ENCODE measurements at regions not wholly inside any gene's neighbourhood (a gene's known extent, or its start where the extent isn't known, plus 50 kb on each side); places are given as distances from the start of the nearest gene placed in this dataset.
"Not testable (repeated sequence)": the region's sequence is repeated elsewhere in the genome, so short reads cannot be mapped to it uniquely, and the experiment has no call there.

DNA sequence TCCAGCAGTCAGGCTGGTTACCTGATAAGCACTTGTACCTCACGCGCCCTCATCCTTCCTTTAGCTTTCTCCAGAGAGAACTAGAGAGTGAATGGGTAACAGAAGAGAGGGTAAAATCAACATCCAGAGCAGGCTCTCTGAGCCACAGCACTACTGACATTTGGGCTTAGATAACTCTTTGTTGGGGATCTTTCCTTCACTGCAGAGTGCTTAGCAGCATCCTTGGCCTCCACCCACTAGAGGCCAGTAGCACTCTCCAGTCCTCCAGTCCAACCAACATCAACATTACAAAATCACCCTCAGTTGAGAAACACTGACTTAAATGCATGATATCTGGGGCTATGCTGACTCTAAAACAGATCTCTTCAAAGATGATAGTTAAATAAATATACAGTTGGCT lies 220.7 kb downstream of the TACR3 start:
- no peak for DNase-seq

DNA sequence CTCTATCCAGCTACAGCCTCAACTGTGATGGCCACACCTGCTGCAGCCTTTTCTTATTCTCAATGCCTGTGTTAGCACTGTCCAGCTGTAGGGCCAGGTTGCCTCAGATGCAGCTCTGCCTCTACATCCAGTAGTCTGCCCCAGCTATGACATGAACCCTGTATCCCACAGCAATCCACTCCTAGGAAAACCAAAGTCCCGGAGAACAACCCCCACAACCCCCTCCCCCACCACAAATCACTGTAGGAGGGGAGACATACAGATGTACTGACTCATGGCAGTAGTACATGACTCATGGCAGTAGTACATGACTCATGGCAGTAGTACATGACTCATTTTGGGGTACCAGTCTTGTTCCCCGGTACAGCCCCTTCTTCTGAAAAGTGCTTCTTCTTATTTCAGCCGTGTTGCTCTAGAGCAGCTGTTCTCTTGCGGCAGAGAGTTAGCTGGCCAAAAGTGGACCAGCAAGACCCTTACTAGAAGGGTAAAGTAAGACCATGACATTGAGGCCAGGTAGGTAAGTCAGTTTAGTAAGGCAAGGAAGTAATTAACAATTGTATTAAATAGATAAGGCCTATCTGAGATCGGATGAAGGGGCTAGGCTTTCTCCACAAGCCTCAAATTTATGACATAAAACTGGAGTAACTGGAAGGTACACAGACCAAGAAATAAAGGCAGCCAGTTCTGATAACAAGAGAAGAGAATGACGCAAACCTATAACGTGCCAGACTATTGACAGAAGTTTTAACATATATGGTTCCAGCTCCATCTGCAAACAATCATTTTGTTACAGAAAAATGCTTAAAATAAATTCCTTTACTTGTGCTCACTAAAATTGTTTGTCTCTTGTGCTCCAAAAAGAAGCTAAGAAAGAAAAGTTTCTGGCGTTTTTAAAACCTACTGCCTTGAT lies 221.4 kb downstream of the TACR3 start:
- DNase-seq: peak; percentile 27 to 29

DNA sequence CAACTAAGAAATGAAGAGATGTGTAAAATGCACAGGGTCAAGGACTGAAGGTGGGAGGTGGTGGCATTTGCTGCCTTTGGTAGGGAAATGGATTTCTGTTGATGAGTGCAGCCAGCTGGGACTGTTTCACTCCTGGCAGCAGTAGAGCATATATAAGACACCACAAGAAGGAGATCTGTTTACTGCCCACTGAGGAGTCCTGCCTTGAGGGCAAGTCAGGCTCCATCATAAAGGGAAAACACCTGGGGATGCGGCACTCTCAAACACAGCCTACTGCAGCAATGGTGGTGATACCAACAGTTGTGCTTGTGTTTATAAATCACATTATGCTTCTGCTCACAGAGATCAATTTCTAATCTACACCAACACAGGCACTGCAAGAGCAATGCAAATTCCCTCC lies 222.1 kb downstream of the TACR3 start:
- DNase-seq: no peak

DNA sequence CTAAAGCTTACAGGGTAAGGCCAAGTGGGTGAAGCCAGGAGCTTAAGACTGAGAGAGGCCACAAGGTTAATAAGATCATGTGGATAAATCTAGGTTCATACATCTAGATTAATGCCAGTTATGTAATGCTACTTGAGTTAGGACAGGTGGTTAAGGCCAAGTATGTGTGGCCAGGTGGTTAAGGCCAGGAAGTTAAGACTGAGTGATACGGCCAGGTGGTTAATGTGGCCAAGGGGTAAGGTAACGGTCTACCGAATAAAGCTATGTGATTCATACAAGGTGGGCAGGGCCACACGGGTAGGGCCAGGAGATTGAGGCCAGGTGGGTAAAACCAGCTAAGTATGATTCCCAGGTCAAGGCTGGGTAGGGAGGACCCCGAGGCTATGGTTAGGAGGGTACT lies 223.0 kb downstream of the TACR3 start:
- DNase-seq: no peak

DNA sequence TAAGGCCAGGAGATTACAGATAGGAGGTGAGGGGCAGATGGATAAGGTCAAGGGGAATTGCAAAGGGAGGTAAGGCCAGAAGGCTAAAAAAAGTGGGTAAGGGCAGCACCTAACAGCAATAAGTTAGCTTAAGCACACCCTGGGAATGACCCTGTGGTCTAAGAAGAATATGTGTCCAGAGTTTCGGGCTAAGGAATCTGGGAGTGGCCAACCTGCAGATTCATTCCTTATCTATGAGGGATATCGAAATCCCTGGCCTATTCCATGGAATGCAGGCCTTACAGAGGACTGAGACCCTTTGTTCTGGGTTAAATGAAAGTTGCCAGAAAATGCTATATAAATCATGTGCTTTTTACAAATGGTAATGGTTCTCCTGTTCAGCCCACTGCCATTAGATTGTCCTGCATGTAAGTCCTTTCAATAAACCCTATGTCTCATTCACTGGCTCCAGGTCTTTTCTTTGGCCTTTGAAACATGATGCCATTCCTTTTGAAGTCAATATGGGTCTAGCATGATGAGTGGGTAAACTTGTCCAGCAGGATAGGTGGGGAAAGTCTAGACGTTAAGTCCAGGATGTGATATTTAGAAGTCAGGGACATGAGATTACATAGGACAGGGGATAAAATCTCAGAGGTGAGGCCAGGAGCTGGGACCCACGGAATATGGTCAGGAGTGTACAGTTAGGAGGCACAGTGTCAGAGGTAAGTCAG lies 226.2 kb downstream of the TACR3 start:
- DNase-seq: no peak

DNA sequence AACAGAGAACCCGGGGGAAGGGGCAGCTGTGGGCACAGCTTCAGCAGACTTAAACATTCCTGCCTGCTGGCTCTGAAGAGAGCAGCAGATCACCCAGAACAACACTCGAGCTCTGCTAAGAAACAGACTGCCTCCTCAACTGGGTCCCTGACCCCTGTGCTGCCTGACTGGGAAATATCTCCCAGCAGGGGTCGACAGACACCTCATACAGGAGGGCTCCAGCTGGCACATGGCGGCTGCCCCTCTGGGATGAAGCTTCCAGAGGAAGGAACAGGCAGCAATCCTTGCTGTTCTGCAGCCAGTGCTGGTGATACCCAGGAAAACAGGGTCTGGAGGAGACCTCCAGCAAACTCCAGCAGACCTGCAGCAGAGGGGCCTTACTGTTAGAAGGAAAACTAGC lies 234.5 kb downstream of the TACR3 start:
- not testable (repeated sequence) for DNase-seq

DNA sequence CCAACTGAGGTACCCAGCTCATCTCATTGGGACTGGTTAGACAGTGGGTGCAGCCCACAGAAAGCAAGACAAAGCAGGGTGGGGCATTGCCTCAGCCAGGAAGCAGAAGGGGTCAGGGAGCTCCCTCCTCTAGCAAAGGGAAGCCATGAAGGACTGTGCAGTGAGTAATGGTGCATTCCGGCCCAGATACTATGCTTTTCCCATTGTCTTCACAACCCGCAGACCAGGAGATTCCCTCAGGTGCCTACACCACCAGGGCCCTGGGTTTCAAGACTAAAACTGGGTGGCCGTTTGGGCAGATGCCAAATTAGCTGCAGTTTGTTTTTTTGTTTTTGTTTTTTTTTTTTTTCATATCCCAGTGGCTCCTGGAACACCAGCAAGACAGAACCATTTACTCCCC lies 235.3 kb downstream of the TACR3 start:
- no peak for DNase-seq

DNA sequence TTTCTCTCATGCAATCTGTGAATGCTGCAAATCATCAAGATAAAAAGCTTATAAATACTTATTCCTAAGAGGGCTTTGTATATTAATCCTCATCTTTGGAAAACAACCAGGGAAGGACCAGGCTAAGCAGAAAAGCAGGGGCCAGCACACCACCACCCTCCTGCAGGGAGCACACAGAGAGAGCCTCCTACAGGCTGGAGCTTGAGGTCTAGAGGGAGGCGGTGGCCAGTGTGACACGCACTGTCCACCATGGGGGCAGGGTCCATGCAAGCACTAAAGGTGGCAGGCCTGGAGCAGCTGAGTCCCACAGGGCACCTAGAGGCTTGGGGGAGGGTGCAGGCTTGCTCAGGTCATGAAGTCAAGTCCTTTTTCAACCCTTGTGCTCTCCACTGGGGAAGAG lies 236.9 kb downstream of the TACR3 start:
- DNase-seq: no peak

DNA sequence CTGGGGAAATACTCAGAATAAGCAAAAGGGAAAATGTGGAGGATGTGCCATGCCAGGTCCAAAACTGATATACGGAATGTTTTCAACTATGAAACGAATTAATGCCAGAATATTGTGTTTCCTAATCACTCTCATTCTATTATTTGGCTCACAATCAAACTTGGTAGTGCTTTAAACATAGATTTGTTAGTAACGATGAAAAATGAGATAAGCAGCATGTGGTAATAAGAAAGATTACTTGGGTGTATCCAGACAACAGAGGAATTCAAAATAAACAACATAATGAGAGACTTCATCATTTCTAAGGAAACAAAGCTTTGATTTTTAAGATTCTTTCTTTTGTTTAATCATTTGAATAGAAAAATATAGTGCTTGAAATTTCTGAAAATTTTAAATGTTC lies 237.3 kb downstream of the TACR3 start:
- DNase-seq: no peak

DNA sequence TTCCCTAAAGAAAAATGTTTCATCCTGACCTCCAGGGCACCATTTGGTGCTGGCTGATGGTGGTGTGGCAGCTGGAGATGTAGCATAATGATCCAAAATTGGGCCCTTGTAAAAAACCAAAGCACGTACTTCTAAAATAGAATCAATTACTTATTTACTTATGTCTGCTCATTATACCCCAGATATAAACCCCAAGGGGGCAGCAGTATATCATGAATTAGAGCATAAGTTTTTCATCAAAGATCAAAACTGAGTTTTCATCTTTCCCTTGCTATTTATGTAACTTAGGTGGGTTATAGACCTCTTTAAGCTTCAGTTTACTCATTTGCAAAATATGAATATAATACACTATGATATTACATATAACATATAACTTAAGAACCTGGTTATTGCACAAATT lies 241.1 kb downstream of the TACR3 start:
- DNase-seq: no peak

DNA sequence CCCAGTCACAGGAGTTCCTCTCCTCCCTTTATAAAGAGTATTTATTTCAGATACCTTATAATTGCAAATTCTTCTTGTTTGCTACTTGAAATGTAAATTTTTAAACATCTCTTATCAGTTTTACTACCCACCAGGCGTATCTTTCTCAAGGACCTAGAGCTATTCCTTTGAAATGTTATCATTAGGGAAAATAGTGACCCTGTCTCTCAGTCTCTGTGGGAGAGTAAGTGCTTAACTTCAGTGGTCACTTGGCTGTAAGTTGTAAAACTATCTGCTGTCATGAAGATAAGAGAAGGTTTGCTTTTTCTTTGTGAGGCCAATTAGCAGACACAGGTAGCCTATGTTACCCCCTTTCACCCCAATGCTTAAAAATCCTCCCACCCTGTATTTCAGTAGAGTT lies 241.6 kb downstream of the TACR3 start:
- no peak for DNase-seq

DNA sequence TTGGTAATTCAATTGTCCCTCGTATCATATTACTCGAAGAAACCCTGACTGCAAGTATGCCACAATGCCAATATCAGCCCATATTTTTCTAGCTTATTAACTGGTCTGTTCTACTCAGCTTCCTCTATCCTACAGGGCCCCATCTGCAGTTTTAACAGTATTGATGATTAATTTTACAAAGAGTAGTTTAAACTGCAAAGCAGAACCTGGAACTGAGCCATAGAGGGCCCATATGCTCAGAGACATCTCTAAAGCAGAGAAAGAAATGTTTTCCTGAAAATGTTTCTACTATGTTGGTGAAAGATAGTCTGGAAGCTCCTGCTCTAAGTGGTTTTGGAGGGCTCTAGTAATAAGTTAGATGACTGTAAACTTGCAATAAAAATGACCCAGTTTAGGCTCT lies 259.4 kb upstream of the CENPE start:
- DNase-seq: no peak

DNA sequence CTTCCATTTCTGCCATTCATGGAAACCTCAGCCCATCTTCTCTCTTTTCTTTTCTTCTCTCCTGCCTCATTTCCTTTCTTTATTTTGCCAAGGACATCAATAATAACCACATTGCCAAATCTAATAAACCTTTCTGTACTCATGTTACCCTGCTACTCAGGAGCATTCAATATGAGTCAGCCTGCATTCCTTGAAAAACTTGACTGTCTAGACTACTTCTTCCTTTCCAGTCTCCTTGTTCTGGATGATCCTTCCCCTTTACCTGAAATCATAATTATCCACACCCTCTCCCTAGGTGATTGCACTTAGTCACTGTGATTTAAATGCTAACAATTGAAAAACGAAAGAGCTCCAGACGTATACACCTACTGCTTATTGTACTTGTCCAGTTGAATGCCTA lies 253.2 kb upstream of the CENPE start:
- DNase-seq: no peak

DNA sequence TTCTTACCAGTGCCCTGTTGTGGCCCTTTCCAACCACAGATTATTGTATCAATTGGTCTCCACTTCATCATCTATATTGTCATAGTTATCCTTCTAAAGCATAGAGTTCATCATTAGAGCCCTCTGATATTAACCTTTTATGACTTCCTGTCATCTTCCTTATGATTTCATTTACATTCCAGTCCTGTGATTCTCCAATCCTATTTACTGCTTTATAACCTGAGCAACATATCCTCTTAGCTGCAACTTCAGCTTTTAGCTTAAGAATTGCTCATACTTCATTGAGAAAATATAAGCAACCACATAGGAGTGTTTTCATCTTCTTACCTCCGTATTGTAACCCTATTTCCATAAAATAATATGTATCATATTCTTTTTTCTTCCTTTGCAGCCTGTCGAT lies 252.6 kb upstream of the CENPE start:
- DNase-seq: no peak

DNA sequence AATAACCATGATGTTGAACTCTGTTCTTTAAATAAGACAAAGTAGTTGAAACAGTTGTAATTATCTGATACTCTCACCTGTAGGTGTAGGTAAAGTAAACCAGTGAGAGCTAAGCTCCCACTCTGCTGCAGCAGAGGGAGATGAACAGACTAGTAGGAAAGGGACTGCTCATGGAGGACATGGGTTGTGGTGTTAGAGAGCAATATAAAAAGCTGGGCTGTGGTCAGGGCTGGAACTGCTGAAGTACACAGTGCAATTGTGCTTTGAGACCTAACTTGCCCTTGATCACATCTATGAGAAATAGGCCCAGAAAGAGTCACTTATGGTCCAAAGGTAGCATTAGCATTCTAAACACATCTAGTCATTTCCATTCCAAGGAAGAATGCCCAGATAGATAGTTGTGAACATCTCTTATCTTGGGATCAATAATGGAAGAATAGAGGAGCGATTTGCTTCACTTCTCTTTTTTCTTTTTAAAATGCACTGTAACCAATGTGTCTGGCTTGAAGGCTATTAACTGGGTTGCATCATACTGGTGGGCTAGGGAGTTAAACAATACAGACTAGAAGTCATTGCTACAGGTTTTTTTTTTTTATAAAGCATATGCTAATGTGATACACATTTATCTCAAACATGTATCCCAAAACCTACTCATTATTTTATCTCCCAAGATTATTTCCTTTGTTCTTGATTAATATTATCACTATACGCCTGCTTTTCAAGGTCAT lies 251.3 kb upstream of the CENPE start:
- DNase-seq: no peak

DNA sequence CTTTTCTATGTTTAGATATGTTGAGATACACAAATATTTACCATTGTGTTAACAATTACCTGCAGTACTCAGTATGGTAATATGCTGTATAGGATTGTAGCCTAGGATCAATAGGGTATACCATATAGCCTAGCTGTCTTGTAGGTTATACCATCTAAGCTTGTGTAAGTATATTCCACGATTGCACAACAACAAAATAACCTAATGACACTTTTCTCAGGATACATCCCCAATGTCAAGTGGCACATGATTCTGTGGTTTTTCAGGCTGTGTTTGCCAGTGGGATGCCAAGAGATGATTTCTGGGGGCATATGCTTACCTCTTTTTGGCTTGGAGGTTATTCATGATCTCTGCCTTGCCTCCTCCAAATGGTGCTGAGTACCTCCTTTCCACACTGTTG lies 247.2 kb upstream of the CENPE start:
- DNase-seq: no peak

DNA sequence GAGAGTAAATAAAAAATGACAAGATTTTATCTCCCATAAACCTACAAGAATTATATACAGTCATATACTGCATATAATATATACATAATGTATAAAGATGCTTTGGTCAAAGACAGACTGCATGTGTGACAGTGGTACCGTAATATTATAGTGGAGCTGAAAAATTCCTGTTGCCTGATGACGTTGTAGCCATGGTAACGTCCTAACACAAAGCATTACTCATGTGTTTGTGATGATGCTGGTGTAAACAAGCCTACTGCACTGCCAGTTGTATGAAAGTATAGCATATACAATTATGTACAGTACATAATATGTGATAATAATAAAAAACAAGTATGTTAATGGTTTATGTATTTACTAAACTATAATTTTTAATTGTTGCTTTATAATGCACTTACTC lies 245.2 kb upstream of the CENPE start:
- DNase-seq: no peak

DNA sequence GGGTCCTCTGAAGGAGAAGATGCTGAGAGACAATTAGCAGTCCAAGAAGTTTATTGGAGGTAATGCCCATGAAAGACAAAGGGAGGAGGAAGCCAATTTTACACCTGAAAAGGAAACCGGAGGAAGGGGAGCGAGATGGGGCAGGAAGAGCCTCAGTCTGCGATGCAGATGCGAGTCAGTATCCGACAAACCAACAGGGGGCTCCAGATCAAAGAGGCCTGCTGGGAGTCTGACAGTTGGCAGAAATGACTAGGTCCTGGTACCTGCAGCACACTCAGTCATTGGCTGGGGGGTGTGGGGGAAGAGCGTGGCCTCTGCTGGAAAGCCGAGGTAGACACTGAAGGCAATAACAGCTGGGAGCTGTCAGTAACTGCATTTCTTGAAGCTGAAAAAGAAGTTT lies 231.1 kb upstream of the CENPE start:
- peak; percentile 18 to 26 for DNase-seq

DNA sequence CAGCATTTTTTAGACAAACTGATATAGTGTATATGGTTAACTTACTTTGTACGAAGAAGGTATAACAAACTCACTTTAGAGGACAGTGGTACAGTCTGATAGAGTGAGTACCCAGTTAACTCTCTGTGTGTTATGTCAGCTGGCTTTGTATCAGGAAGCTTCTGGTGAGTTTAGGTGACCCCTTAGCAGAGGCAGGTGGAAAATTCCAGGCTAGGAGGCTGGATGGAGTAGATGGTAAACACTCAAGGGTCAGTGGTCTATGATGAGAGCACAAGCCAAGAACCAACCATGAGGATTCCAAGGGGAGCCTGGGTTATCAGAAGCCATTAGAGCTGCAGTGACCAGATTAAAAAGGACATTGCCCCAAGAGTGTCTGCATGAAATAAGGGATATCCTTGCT lies 227.3 kb upstream of the CENPE start:
- no peak for DNase-seq

DNA sequence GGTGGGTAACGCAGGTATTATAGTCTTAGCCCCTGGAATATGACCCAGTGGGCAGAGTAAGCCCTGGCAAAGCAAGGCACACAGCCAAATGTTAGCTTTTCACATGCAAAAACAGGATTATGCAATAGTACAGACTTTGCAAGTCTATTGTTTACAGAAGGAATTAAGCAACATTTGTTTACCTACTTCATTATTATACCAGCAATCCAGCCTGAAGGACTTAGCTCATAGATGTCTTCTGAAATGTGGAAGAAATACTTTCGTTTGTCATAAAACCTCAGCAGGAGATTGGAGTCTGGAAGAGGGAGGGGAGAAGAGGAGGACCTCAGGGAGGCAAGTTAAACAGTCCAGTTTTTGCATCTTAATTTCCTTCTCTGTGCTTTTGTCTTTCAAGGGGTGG lies 226.7 kb upstream of the CENPE start:
- no peak for DNase-seq

DNA sequence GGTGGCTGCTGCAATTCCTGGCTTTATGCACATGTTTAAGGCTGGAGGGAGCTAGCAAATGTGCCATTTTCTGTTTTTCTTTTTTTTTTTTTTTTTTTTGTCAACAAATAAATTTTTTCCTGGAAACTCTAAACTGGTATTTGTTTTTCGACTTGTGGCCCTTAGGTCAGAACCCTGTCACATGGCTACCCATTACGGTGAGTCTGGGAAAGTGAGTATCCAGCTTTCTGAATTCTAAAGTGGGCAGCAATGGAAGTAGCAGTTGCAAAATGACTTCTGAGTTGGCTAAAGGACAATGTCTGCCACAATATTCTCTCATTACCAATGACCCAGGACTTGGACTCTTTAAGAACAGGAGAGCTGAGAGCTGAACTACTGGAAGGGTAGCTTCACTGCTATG lies 225.1 kb upstream of the CENPE start:
- no peak for DNase-seq

DNA sequence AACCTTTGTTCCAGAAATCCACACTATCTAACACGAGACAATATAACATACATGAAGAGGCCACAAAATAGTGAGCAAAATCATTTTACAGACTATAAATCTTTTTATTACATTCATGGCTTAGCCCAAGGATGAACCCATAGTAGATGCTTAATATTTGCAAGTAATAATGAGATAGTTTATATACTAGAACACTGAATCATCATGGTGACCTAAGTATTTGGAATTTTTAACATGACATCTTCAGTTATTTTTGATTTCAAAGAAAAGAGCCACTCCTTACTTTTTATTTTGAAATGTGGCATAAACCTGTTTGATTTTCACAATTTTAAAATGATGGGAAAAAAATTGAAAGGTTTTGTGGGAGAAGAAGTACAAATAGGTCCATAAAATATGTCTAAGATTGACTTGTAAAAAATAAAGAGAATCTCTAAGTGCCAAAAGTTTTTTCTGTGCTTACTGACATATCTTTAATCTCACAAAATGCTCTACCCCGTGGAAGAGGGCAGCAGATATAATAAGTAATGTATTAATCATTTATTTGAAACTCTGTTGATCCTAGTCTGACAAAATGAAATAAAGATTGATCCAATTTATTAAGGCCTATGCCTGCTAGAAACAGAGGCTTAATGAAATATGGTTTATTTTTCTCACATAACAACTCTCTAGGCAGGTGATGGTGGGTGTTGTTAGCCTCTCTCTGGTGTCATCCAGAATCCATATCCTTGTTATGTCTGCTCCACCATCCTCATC lies 224.5 kb upstream of the CENPE start:
- no peak for DNase-seq

DNA sequence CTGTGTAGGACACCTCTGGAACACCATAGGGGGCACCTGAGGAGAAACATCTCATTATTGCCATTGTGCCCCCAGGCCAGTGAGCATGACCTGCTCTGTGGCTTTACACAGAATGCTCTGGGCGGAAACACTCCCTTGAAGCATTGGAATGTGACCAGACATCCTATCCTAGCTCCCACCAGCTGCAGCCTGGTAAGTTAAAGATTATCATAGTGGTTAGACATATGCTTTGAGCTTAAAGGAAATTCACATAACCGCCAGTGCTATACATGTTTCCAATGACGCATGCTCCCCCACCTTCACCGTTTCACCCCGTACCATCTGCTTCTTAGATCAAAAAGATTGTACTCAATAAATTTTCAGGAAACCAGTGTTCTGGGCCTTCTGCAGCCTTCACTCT lies 217.7 kb upstream of the CENPE start:
- no peak for DNase-seq
